ENCODE measurements at regions not wholly inside any gene's neighbourhood (a gene's known extent, or its start where the extent isn't known, plus 50 kb on each side); places are given as distances from the start of the nearest gene placed in this dataset.

- TF ChIP-seq CTCF (IDR thresholded peaks at IDR 0.05) (no peak), EZH2 (IDR thresholded peaks at IDR 0.05; ENCODE audit: borderline replicate concordance, insufficient read depth, low read depth, low read length, poor library complexity, severe bottlenecking) (no peak)
Observed at GRCh38 chr4:151957153-151957552, 196.3 kb upstream of the GATB start.

All from B cell (primary cell).